GM18873 (cell line): ENCODE measurements at regions not wholly inside any gene's neighbourhood (a gene's known extent, or its start where the extent isn't known, plus 50 kb on each side); places are given as distances from the start of the nearest gene placed in this dataset.

Experiments
- ATAC-seq: cut with Tn5 transposase; IDR thresholded peaks from one replicate; pipeline ENCODE4 v1.9.1; 2021; ENCODE audit warnings: mild to moderate bottlenecking, moderate library complexity, moderate number of reproducible peaks; ENCODE audit not compliant: unreplicated experiment, low FRiP score

GRCh38 chr18:49663899-49664890 lies 102.3 kb downstream of the LIPG start:
- no peak for ATAC-seq

- no peak for ATAC-seq
These were observed 100.6 kb downstream of the LIPG start for GRCh38 chr18:49662506-49662905.

GRCh38 chr18:49658823-49659404 lies 97.1 kb downstream of the LIPG start:
- no peak for ATAC-seq

GRCh38 chr18:49656073-49656692 lies 94.3 kb downstream of the LIPG start:
- ATAC-seq = no peak

GRCh38 chr18:49655266-49656072 lies 93.6 kb downstream of the LIPG start:
- no peak for ATAC-seq

GRCh38 chr18:49654347-49654746 lies 92.5 kb downstream of the LIPG start:
- ATAC-seq = no peak

GRCh38 chr18:49652881-49653724 lies 91.2 kb downstream of the LIPG start:
- ATAC-seq = no peak

GRCh38 chr18:49651033-49651432 lies 89.2 kb downstream of the LIPG start:
- ATAC-seq = no peak

- ATAC-seq = no peak
These were observed 88.6 kb downstream of the LIPG start for GRCh38 chr18:49650426-49650891.

GRCh38 chr18:49648811-49649210 lies 87.0 kb downstream of the LIPG start:
- ATAC-seq = no peak
